ENCODE measurements at regions not wholly inside any gene's neighbourhood (a gene's known extent, or its start where the extent isn't known, plus 50 kb on each side); places are given as distances from the start of the nearest gene placed in this dataset.

- H3K27ac ChIP-seq (ENCODE audit: insufficient read length, low read depth, low read length), result no peak overlapping the region
- no peaks in the 10 kb centered on the region for H3K79me1 ChIP-seq (ENCODE audit: insufficient read depth, low read depth, low read length, poor library complexity, severe bottlenecking)
- H4K8ac ChIP-seq (replicated peaks; ENCODE audit: insufficient read length, low read depth, low read length), result no peak overlapping the region
- H3K9ac ChIP-seq (ENCODE audit: extremely low read depth, insufficient read length, low read length), result no peak overlapping the region
- H3K23ac ChIP-seq (ENCODE audit: insufficient read length, low read depth, low read length), result no peak overlapping the region
- no peaks in the 10 kb centered on the region for H3K79me2 ChIP-seq (ENCODE audit: insufficient read depth, low read length)
- peaks cover 0 to 5% of the 10 kb centered on the region in 2 experiments; a peak in 2 of 5 replicates for H3K9me3 Mint-ChIP-seq
- no peaks in the 10 kb centered on the region for H3K4me1 ChIP-seq (ENCODE audit: insufficient read depth, low read length)
- H3K23me2 ChIP-seq (ENCODE audit: insufficient read length, low read depth, low read length, poor library complexity, severe bottlenecking), result no peaks in the 10 kb centered on the region
- H3K36me3 Mint-ChIP-seq (ENCODE audit: insufficient read depth in 1 of 3, low read depth in 3 of 3), result no peaks in the 10 kb centered on the region; a peak in 1 of 7 replicates
- H4K91ac ChIP-seq (ENCODE audit: insufficient read length, low read depth, low read length), result no peak overlapping the region
- no peak overlapping the region for H2AK5ac ChIP-seq (ENCODE audit: insufficient read length, low read length)
- H3K14ac ChIP-seq (ENCODE audit: insufficient read depth, low read length), result no peak overlapping the region
- no peak overlapping the region for H2BK12ac ChIP-seq (ENCODE audit: insufficient read length, low read depth, low read length)
- no peaks in the 10 kb centered on the region for H3K27me3 Mint-ChIP-seq (ENCODE audit: low read depth)
- no peak for TF ChIP-seq CTCF (conservative IDR thresholded peaks at IDR 0.05)
- H3K27me3 ChIP-seq (ENCODE audit: insufficient read depth, low read length), result no peaks in the 10 kb centered on the region
- H4K5ac ChIP-seq (ENCODE audit: insufficient read length, low read depth, low read length), result no peak overlapping the region
- H4K20me1 ChIP-seq (ENCODE audit: control insufficient read depth, insufficient read depth, insufficient read length), result no peaks in the 10 kb centered on the region
- no peak overlapping the region for H3K4me3 Mint-ChIP-seq
- H3K4ac ChIP-seq (ENCODE audit: low read depth, low read length), result no peak overlapping the region
- no peak overlapping the region for H3K4me2 ChIP-seq (ENCODE audit: insufficient read depth, insufficient read length, low read length)
- DNase-seq, result no peak
- H3K4me1 Mint-ChIP-seq, result no peaks in the 10 kb centered on the region
- no peak overlapping the region for H2BK20ac ChIP-seq (ENCODE audit: low read depth, low read length, poor library complexity, severe bottlenecking)
- no peak overlapping the region for H2BK5ac ChIP-seq (ENCODE audit: insufficient read length, low read length)
- H2AFZ ChIP-seq (ENCODE audit: low read length), result no peak overlapping the region
- H3K27ac Mint-ChIP-seq, result no peak overlapping the region
- H3T11ph ChIP-seq (ENCODE audit: low read length), result no peak overlapping the region
- WGBS (ENCODE audit: extremely low coverage, insufficient read length, low lambda C conversion rate), result no CpG with 5 or more reads among the region's 2 CpGs
- H3K18ac ChIP-seq (ENCODE audit: insufficient read length, low read depth, low read length), result no peak overlapping the region
- H2BK15ac ChIP-seq (ENCODE audit: low read depth, low read length), result no peak overlapping the region
- no peak overlapping the region for H3K56ac ChIP-seq (ENCODE audit: insufficient read length, low read depth, low read length)
- H2BK120ac ChIP-seq (ENCODE audit: low read depth, low read length, poor library complexity, severe bottlenecking), result no peak overlapping the region
- H3K9me3 ChIP-seq (ENCODE audit: control insufficient read depth, low read depth, low read length), result no peaks in the 10 kb centered on the region
These were observed 543.4 kb downstream of the IRS1 start for GRCh38 chr2:226256237-226256636.

Data from H9 (cell line).